ENCODE measurements at regions not wholly inside any gene's neighbourhood (a gene's known extent, or its start where the extent isn't known, plus 50 kb on each side); places are given as distances from the start of the nearest gene placed in this dataset.

DNA sequence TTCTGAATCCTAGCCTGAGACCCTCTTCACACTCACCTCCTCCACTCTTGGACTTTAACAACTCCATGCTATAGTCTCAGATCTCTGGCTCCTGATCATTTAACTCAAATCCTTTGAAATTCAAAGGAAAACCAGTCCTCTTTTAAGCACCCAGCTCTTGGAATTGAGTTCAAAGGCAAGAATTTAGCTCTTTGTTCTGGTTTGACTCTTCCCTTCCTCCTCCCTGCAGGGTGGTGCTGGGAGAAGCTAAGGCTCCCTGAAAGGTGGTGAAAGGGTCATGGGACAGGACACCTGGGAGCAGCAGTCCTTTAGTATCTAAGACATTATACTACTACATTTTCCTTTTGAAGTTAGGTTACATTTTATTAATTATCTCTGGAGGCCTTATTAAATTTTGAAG lies 259.4 kb downstream of the CCSER2 start:
- Histone ChIP-seq H2AFZ (no peak overlapping the region), H3K27me3 (no peaks in the 10 kb centered on the region), H3K4me1 (ENCODE audit: insufficient read depth) (no peaks in the 10 kb centered on the region), H3K9me3 (ENCODE audit: low read depth) (no peaks in the 10 kb centered on the region), H4K20me1 (ENCODE audit: insufficient read depth, poor library complexity, severe bottlenecking) (no peaks in the 10 kb centered on the region), H3K36me3 (replicated peaks; ENCODE audit: insufficient read depth, low read depth) (no peaks in the 10 kb centered on the region), H3K27ac (no peak overlapping the region), H3K4me2 (no peak overlapping the region), H3K79me2 (no peaks in the 10 kb centered on the region), H3K9me2 (replicated peaks; ENCODE audit: insufficient read depth) (no peaks in the 10 kb centered on the region), H3K4me3 (no peak overlapping the region)
- TF ChIP-seq EZH2 (IDR thresholded peaks at IDR 0.05; ENCODE audit: borderline replicate concordance): no peak
- no peak for TF ChIP-seq EZH2phosphoT487 (IDR thresholded peaks at IDR 0.05; ENCODE audit: low read depth, severe bottlenecking, unreplicated experiment)
- DNase-seq (ENCODE audit: low spot score): no peak

DNA sequence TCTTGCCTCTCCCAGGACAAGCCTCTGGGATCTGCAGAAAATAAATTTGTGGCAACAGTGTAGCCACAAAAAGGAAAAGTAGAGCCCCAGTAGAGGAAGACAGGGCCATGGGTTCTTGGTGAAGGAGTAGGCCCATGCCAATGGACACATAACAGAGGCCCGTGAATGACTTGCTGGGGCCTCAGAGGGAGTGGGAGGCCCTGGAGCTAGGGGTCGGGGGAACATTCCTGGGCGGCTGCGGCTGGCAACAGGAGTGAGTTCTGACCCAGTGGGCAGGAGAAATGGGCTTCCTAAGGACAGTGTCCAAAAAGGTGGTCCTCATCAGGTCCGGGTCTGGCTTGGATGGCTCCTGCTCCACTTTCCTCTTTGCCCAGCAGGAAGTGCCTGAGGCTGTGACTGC lies 260.0 kb downstream of the CCSER2 start:
- TF ChIP-seq EZH2phosphoT487 (IDR thresholded peaks at IDR 0.05; ENCODE audit: low read depth, severe bottlenecking, unreplicated experiment) (no peak), EZH2 (IDR thresholded peaks at IDR 0.05; ENCODE audit: borderline replicate concordance) (no peak)
- TF ChIP-seq, protein P1, sequence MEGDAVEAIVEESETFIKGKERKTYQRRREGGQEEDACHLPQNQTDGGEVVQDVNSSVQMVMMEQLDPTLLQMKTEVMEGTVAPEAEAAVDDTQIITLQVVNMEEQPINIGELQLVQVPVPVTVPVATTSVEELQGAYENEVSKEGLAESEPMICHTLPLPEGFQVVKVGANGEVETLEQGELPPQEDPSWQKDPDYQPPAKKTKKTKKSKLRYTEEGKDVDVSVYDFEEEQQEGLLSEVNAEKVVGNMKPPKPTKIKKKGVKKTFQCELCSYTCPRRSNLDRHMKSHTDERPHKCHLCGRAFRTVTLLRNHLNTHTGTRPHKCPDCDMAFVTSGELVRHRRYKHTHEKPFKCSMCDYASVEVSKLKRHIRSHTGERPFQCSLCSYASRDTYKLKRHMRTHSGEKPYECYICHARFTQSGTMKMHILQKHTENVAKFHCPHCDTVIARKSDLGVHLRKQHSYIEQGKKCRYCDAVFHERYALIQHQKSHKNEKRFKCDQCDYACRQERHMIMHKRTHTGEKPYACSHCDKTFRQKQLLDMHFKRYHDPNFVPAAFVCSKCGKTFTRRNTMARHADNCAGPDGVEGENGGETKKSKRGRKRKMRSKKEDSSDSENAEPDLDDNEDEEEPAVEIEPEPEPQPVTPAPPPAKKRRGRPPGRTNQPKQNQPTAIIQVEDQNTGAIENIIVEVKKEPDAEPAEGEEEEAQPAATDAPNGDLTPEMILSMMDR (IDR thresholded peaks at IDR 0.05; ENCODE audit: poor library complexity): no peak

DNA sequence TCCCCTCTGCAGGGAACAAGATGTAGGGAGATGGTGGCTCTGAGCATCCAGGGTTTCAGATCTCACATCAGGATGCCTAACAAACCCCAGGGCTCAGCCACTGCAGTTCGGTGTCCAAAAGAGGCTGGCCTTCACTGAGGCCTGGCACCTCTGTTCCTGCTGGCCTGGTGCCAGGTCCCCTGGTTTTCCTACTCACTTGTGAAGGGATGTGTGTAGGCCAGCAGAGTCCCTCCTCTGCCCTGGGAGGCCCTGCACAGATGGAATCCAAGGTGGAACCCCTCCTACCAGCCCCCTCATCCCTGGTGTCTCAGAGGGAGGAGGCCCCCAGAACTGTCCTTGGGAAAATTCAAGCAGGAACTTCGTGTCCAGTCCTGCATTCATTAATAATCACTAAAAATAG lies 260.6 kb downstream of the CCSER2 start:
- no peak for TF ChIP-seq EZH2phosphoT487 (IDR thresholded peaks at IDR 0.05; ENCODE audit: low read depth, severe bottlenecking, unreplicated experiment)
- TF ChIP-seq, protein P1 (IDR thresholded peaks at IDR 0.05; ENCODE audit: poor library complexity): no peak
- H3K36me3 ChIP-seq (replicated peaks; ENCODE audit: insufficient read depth, low read depth): no peaks in the 10 kb centered on the region
- no peaks in the 10 kb centered on the region for H3K9me2 ChIP-seq (replicated peaks; ENCODE audit: insufficient read depth)
- H3K4me3 ChIP-seq: no peak overlapping the region
- H3K27me3 ChIP-seq: no peaks in the 10 kb centered on the region
- no peak for DNase-seq (ENCODE audit: low spot score)
- H3K79me2 ChIP-seq: no peaks in the 10 kb centered on the region
- H3K27ac ChIP-seq: no peak overlapping the region
- no peaks in the 10 kb centered on the region for H4K20me1 ChIP-seq (ENCODE audit: insufficient read depth, poor library complexity, severe bottlenecking)
- H3K9me3 ChIP-seq (ENCODE audit: low read depth): no peaks in the 10 kb centered on the region
- WGBS (ENCODE audit: low lambda C conversion rate, missing lambda C conversion rate): 90% methylated on average over 2 of the region's 2 CpGs
- H3K4me1 ChIP-seq (ENCODE audit: insufficient read depth): no peaks in the 10 kb centered on the region
- no peak overlapping the region for H2AFZ ChIP-seq
- H3K4me2 ChIP-seq: no peak overlapping the region

More for the DNA sequence above, 260.0 kb downstream of the CCSER2 start:
- H3K4me1 ChIP-seq (ENCODE audit: insufficient read depth): no peaks in the 10 kb centered on the region
- H3K27ac ChIP-seq: no peak overlapping the region
- H4K20me1 ChIP-seq (ENCODE audit: insufficient read depth, poor library complexity, severe bottlenecking): no peaks in the 10 kb centered on the region
- H3K36me3 ChIP-seq (replicated peaks; ENCODE audit: insufficient read depth, low read depth): no peaks in the 10 kb centered on the region
- H3K4me2 ChIP-seq: no peak overlapping the region
- H3K4me3 ChIP-seq: no peak overlapping the region
- H3K79me2 ChIP-seq: no peaks in the 10 kb centered on the region
- H2AFZ ChIP-seq: no peak overlapping the region
- no peaks in the 10 kb centered on the region for H3K9me2 ChIP-seq (replicated peaks; ENCODE audit: insufficient read depth)
- H3K27me3 ChIP-seq: no peaks in the 10 kb centered on the region
- DNase-seq (ENCODE audit: low spot score): no peak
- WGBS (ENCODE audit: low lambda C conversion rate, missing lambda C conversion rate): 86% methylated on average over 5 of the region's 5 CpGs
- no peaks in the 10 kb centered on the region for H3K9me3 ChIP-seq (ENCODE audit: low read depth)

DNA sequence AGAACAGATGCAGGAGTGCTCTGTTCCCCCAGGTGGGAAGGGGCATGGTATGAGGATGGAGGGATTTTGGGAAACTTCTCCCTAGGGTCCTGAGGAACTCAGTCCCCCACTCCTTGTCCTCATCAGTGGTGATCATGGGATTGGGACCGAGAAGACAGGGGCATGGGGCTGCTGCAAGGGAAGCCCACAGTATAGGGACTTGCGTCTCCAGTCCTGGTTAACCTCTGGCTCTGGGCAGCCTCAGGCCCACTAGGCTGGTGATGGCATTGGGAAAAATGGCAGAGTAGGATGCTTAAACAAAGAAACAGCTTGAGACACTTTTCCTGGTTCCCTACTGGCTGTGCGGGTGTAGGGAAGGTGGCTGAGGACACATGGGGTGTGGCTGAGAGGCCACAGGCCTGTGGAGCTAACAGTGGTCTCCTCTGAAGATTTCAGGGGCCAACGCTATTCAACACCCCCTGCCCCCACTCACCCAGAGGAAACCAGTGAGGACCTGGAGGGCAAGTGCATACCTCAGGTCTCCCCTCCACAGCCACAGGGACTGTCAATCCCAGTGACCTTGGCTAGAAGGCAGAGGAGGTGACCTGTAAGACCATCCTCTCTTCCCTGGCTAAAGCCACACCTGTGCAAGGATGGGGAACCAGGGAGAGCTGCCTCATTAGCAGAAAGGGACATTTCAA lies 261.3 kb downstream of the CCSER2 start:
- no peaks in the 10 kb centered on the region for H3K36me3 ChIP-seq (replicated peaks; ENCODE audit: insufficient read depth, low read depth)
- no peaks in the 10 kb centered on the region for H3K9me3 ChIP-seq (ENCODE audit: low read depth)
- DNase-seq (ENCODE audit: low spot score): no peak
- no peak overlapping the region for H3K4me3 ChIP-seq
- H3K4me1 ChIP-seq (ENCODE audit: insufficient read depth): no peaks in the 10 kb centered on the region
- 100% methylated on average over 4 of the region's 4 CpGs for WGBS (ENCODE audit: low lambda C conversion rate, missing lambda C conversion rate)
- no peaks in the 10 kb centered on the region for H3K27me3 ChIP-seq
- no peaks in the 10 kb centered on the region for H3K79me2 ChIP-seq
- no peaks in the 10 kb centered on the region for H3K9me2 ChIP-seq (replicated peaks; ENCODE audit: insufficient read depth)
- H3K4me2 ChIP-seq: no peak overlapping the region
- no peaks in the 10 kb centered on the region for H4K20me1 ChIP-seq (ENCODE audit: insufficient read depth, poor library complexity, severe bottlenecking)
- no peak overlapping the region for H2AFZ ChIP-seq
- no peak for TF ChIP-seq EZH2 (IDR thresholded peaks at IDR 0.05; ENCODE audit: borderline replicate concordance)
- TF ChIP-seq, protein P1 (IDR thresholded peaks at IDR 0.05; ENCODE audit: poor library complexity): no peak
- TF ChIP-seq EZH2phosphoT487 (IDR thresholded peaks at IDR 0.05; ENCODE audit: low read depth, severe bottlenecking, unreplicated experiment): no peak
- H3K27ac ChIP-seq: no peak overlapping the region
